Activated naive CD4-positive, alpha-beta T cell treated with anti-CD3 and anti-CD28 coated beads for 36 hours (primary cell): ENCODE measurements at regions not wholly inside any gene's neighbourhood (a gene's known extent, or its start where the extent isn't known, plus 50 kb on each side); places are given as distances from the start of the nearest gene placed in this dataset.

Source experiments
- CTCF ChIA-PET: fragments of 350-600 bp; sonication (Branson Sonifier 250); formaldehyde crosslinking; loops from one replicate; lab custom pipeline; 2021; ENCODE audit warnings: antibody characterized with exemption; lab: Charles Lee
- DNase-seq: peaks from one replicate; pipeline ENCODE4 v3.0.0-alpha.2; 2020
- H3K27ac Mint-ChIP-seq: one replicate; pipeline ENCODE4 v1.8.0; 2021; ENCODE audit warnings: mild to moderate bottlenecking, mixed read lengths
- H3K27me3 Mint-ChIP-seq: one replicate; pipeline ENCODE4 v1.8.0; 2021; ENCODE audit warnings: low read depth, mixed read lengths
- H3K36me3 Mint-ChIP-seq: one replicate; pipeline ENCODE4 v1.8.0; 2021; ENCODE audit warnings: low read depth, mixed read lengths
- H3K4me1 Mint-ChIP-seq: one replicate; pipeline ENCODE4 v1.8.0; 2021; ENCODE audit warnings: low read depth, mixed read lengths
- H3K4me3 Mint-ChIP-seq: one replicate; pipeline ENCODE4 v1.8.0; 2021; ENCODE audit warnings: mild to moderate bottlenecking, moderate library complexity, mixed read lengths
- H3K9me3 Mint-ChIP-seq: one replicate; pipeline ENCODE4 v1.8.0; 2021; ENCODE audit warnings: mixed read lengths
- intact Hi-C: fragments of 100-400 bp; cut with micrococcal nuclease; formaldehyde crosslinking; loops from one replicate; pipeline ENCODE4 v1.15.1; 2023

DNA sequence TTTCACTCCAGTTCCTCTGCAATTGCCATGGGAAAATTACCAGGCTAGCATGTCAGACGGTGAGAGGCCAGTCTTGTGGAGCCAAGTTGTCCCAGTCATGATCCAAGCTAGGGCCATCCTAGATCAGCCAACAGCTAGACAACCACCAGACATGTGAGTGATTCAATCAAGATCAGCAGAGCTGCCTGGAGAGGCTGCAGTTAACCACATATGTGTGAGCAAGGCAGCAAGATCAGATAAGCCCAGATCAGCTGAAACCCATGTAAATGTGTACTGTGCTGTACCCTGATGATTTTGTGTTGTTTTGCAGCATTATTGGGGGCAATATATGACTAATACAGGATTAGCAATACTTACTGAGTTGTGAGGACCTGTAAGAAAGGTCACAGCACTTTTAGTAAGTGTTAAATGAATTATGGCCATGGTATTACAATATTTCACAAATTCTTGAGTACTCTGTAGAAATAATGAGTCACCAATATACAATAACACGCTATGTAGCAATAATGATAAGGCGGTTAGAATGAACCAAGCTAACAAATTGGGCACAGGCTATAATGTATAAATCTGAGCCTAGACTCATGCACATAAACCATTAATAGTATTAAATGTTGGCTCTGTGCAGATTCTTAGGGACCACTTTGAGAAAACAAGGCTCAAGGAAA is 91.4 kb downstream of the SUDS3 start:
- no peak for DNase-seq
- intact Hi-C loops, result no loop called here
- Mint-ChIP-seq H3K9me3 (no peaks in the 10 kb centered on the region), H3K27ac (no peak overlapping the region), H3K4me3 (no peak overlapping the region), H3K27me3 (peaks cover 4% of the 10 kb centered on the region), H3K36me3 (no peaks in the 10 kb centered on the region), H3K4me1 (no peaks in the 10 kb centered on the region)
- CTCF ChIA-PET, result no interaction called here

DNA sequence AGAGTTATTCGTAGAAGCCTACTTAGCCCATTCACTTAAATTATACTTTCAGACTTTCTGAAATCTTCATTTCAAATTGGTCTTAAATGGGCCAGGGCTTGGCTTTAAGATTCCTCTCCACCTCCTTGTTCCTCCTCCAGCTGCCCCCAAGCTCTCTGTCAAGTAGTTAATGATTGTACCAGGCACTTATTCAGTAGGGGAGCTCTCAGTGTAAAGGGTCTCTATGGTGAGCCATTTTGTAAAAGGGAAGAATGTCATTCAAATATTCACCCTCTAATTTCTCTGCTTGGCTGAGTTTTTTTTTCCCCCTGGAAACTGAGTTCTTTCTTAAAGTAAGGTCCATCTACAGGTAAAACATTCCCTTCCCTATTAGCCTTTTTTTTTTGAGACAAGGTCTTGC is 96.6 kb downstream of the SUDS3 start:
- Mint-ChIP-seq H3K27ac (no peak overlapping the region), H3K9me3 (no peaks in the 10 kb centered on the region), H3K36me3 (no peaks in the 10 kb centered on the region), H3K4me3 (no peak overlapping the region), H3K27me3 (peaks cover 7% of the 10 kb centered on the region), H3K4me1 (no peaks in the 10 kb centered on the region)
- intact Hi-C loops, result no loop called here
- no peak for DNase-seq
- CTCF ChIA-PET, result no interaction called here

DNA sequence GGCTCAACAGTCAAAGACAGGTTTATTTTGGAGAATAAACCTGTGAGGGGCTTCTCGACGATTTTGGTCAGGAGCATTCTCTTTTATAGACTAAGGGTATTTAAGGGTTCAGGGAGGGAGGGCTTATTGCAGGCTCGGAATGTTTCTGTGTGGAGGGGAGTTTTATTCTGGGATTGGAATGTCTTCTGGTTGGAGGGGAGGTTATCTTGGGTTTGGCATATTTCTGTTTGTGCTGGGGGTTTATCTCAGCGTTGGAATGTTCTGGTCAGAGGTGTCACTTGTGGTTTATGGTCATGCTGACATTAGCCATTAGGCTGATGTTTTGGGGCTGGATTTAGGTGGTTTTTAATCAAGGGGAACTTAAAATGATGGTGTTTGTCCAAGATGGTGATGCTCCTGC is 103.9 kb downstream of the SUDS3 start:
- Mint-ChIP-seq H3K27ac (no peak overlapping the region), H3K27me3 (peaks cover 6% of the 10 kb centered on the region), H3K9me3 (no peaks in the 10 kb centered on the region), H3K4me1 (no peaks in the 10 kb centered on the region), H3K36me3 (no peaks in the 10 kb centered on the region), H3K4me3 (no peak overlapping the region)
- no peak for DNase-seq
- CTCF ChIA-PET, result no interaction called here
- intact Hi-C loops, result no loop called here

DNA sequence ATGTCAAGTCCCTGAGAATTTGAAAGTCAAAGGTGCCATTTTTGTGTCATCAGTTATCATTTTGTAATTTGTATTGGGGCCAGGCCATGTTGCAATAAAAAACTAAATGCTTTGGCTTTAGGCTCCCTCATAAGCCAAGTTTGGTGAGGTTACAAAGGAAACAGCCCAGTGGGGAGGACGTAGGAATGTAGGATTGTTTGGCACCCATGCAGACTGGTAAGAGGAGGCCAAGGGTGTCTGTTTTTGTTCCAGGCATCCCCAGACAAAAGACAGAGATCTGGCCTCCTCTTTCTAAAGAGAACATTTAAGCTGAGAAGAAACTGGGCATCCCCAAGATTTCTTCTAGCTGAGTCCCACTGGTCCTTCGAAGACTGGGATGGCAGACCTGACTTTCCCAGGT is 111.7 kb downstream of the SUDS3 start:
- Mint-ChIP-seq H3K4me1 (no peaks in the 10 kb centered on the region), H3K27me3 (peaks cover 11% of the 10 kb centered on the region), H3K27ac (no peak overlapping the region), H3K36me3 (no peaks in the 10 kb centered on the region), H3K4me3 (no peak overlapping the region), H3K9me3 (peaks cover 2% of the 10 kb centered on the region)
- CTCF ChIA-PET, result no interaction called here
- intact Hi-C loops, result no loop called here
- DNase-seq, result no peak

DNA sequence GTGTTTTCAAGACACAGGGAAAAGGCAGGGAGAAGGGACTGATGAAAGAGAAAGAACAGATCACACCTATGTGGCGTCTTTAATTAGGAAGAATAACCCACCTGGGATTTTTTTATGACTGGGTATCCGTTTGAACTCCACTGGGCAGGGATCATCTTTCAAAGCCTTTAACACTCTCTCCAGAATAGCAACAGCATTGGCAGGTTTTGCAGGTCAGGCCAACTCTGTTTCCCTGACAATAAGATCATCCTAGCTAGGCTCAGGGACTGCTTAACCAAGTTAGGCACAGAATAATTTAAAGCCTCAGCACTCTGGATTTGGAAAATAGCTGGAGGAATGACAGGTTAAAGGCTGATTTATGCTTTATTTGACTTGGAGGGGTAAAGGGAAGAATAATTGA is 117.6 kb downstream of the SUDS3 start:
- no peaks in the 10 kb centered on the region for H3K4me1 Mint-ChIP-seq
- H3K27ac Mint-ChIP-seq, result no peak overlapping the region
- intact Hi-C loops, result no loop called here
- peaks cover 5% of the 10 kb centered on the region for H3K27me3 Mint-ChIP-seq
- H3K36me3 Mint-ChIP-seq, result no peaks in the 10 kb centered on the region
- no peak overlapping the region for H3K4me3 Mint-ChIP-seq
- no peak for DNase-seq
- CTCF ChIA-PET, result no interaction called here
- H3K9me3 Mint-ChIP-seq, result no peaks in the 10 kb centered on the region

DNA sequence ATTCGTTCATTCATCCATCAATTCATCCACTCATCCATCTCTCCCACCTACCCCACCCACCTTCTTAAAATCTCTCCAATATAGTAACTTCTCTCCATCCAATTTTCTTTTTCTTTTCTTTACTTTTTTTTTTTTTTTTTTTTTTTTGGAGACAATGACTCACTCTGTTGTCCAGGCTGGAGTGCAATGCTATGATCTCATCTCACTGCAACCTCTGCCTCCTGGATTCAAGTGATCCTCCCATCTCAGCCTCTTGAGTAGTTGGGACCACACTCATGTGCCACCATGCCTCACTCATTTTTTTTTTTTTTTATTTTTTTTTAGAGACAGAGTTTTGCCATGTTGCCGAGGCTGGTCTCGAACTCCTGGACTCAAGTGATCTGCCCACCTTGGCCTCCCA is 118.4 kb downstream of the SUDS3 start:
- Mint-ChIP-seq H3K36me3 (no peaks in the 10 kb centered on the region), H3K27me3 (no peaks in the 10 kb centered on the region), H3K4me1 (no peaks in the 10 kb centered on the region), H3K27ac (no peak overlapping the region), H3K4me3 (no peak overlapping the region), H3K9me3 (no peaks in the 10 kb centered on the region)
- intact Hi-C loops, result no loop called here
- CTCF ChIA-PET, result interaction anchor here (0.7 kb wide), 1 partner anchor 320 kb away, joined by 3 read pairs; no protein-coding TSS in a partner anchor
- DNase-seq, result no peak

DNA sequence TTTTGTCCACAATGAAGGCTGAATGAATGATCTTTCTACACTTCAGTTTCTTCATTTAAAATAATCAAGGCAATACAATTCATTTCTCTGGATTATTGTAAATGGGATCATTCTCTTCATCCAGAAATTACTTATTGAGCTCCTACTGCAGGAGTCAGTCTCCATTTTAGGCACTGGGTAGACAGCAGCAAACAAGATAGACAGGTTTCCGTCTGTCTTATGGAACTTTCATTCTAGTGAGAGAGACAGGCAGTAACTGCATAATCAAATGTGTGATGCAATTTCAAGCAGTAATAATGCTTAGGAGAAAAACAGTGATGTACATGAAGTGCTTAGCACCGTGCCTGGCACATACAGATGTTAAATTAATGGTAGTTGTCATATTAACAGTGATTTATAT is 118.9 kb downstream of the SUDS3 start:
- Mint-ChIP-seq H3K4me1 (no peaks in the 10 kb centered on the region), H3K36me3 (no peaks in the 10 kb centered on the region), H3K27ac (no peak overlapping the region), H3K9me3 (no peaks in the 10 kb centered on the region), H3K27me3 (no peaks in the 10 kb centered on the region), H3K4me3 (no peak overlapping the region)
- CTCF ChIA-PET, result interaction anchor here (0.7 kb wide), 1 partner anchor 321 kb away, joined by 3 read pairs; no protein-coding TSS in a partner anchor
- intact Hi-C loops, result no loop called here
- DNase-seq, result no peak

DNA sequence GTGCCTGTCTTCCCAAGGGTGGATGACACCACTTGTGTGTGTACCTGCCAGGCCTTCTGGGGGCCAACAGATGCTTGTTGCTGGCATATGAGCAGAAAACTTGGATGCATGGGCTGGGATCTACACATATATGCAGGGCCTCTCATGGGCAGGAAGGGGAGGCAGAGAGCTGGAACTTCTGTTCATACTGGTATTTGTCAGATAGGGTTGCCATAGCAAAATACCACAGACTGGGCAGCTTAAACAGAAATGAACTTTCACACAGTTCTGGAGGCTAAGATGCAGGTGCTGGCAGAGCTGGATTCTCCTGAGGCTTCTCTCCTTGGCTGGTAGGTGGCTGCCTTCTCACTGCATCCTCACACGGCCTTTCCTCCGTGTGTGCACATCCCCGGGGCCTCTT is 121.8 kb downstream of the SUDS3 start:
- Mint-ChIP-seq H3K9me3 (no peaks in the 10 kb centered on the region), H3K27ac (no peak overlapping the region), H3K36me3 (no peaks in the 10 kb centered on the region), H3K4me1 (no peaks in the 10 kb centered on the region), H3K4me3 (no peak overlapping the region), H3K27me3 (no peaks in the 10 kb centered on the region)
- CTCF ChIA-PET, result no interaction called here
- intact Hi-C loops, result no loop called here
- DNase-seq, result no peak

DNA sequence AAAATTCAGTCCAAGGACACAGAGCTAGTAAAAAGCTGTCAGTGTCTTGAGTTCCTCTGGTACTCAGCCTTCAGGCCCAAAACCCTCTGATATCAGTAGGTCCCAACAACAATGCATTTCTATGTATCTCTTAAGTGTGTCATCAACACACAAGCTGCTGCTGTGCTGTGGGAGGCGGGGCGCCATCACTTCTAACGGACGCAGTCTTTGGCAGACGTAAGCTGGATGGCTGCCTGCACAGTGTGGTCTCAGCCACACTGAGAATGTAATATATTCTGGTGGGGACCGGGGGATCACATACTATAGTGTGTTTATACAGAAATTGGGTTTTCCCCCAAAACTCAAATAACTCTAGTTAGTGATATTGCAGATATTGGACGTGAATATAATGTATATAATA is 123.9 kb downstream of the SUDS3 start:
- intact Hi-C loops, result no loop called here
- CTCF ChIA-PET, result no interaction called here

DNA sequence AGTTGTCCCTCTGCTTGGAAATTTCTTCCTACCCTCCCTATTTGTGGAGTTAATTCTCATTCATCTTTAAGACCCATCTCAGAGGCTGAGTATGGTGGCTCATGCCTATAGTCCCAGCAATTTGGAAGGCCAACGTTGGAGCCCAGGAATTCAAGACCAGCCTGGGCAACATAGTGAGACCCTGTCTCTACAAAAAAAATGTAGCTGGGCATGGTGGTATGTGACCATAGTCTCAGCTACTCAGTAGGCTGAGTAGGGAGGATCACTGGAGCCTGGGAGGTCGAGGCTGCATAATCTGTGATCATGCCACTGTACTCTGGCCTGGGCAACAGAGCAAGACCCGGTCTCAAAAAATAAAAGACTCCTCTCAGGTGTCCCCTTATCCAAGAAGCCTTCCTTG is 125.1 kb downstream of the SUDS3 start:
- no peaks in the 10 kb centered on the region for H3K9me3 Mint-ChIP-seq
- H3K36me3 Mint-ChIP-seq, result no peaks in the 10 kb centered on the region
- intact Hi-C loops, result no loop called here
- H3K27me3 Mint-ChIP-seq, result no peaks in the 10 kb centered on the region
- DNase-seq, result no peak
- H3K27ac Mint-ChIP-seq, result no peak overlapping the region
- CTCF ChIA-PET, result no interaction called here
- H3K4me3 Mint-ChIP-seq, result no peak overlapping the region
- no peaks in the 10 kb centered on the region for H3K4me1 Mint-ChIP-seq

More for the DNA sequence above, 123.9 kb downstream of the SUDS3 start:
- Mint-ChIP-seq H3K9me3 (no peaks in the 10 kb centered on the region), H3K4me3 (no peak overlapping the region), H3K36me3 (no peaks in the 10 kb centered on the region), H3K27ac (no peak overlapping the region), H3K4me1 (no peaks in the 10 kb centered on the region), H3K27me3 (no peaks in the 10 kb centered on the region)
- no peak for DNase-seq

DNA sequence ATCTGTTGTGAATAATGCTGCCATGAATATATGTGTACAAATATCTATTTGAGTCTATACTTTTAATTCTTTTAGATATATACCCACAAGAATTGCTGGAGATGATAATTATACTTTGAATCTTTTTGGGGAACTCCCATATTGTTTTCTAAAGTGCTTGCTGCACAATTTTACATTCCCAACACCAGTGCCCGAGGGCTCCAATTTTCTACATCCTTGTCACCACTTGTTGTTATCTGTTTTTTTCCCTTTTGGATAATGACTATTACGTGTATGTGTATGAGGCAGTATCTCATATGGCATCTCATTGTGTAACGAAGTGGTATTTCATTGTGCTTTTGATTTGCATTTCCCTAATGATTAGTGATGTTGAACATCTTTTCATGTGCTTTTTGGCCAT is 127.1 kb downstream of the SUDS3 start:
- Mint-ChIP-seq H3K9me3 (no peaks in the 10 kb centered on the region), H3K4me1 (no peaks in the 10 kb centered on the region), H3K27ac (no peak overlapping the region), H3K4me3 (no peak overlapping the region), H3K27me3 (no peaks in the 10 kb centered on the region), H3K36me3 (no peaks in the 10 kb centered on the region)
- no peak for DNase-seq
- CTCF ChIA-PET, result no interaction called here
- intact Hi-C loops, result no loop called here

DNA sequence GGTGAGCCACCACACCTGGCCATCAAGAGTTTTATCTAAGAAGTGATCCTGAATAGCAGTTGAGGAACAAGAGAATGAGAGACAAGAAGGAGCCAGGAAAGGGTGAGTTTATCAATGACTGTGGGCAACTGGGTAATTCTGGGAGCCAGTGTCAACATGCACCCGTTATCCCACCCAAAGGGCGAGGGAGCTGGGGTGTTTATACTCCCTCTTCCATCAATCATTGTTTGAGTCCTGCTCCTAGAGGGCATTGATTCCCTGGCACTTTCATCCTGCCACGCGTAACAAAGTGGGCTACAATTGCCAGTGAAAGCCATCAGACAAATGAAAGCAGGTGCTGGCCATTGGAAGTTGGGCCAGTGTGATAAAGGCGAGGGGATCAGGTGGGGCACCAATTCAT is 136.3 kb downstream of the SUDS3 start:
- DNase-seq, result no peak

DNA sequence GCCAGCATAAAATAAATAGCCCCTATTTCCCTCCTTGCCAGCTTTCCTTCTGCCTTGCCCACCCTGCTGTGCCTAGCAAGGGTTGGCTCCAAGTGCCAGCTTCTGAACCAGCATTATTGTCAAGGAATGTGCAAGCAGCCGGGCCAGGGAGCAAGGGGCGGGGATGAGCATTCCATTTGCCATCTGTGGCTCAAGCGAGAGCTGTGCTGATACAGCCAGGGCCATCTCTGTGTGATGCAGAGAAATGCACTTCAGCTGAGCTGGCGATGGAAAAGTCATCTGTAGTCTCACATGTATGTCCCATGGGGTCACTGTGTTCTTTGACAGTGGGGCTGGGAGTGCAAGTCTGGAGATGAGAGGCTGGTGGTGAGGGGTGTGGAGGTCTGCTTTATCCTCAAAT is 137.3 kb downstream of the SUDS3 start:
- H3K27ac Mint-ChIP-seq, result no peak overlapping the region
- H3K4me3 Mint-ChIP-seq, result no peak overlapping the region
- peaks cover 2% of the 10 kb centered on the region for H3K27me3 Mint-ChIP-seq
- H3K4me1 Mint-ChIP-seq, result no peaks in the 10 kb centered on the region
- H3K36me3 Mint-ChIP-seq, result no peaks in the 10 kb centered on the region
- H3K9me3 Mint-ChIP-seq, result no peaks in the 10 kb centered on the region
- CTCF ChIA-PET, result no interaction called here
- intact Hi-C loops, result no loop called here
- no peak for DNase-seq

More for the DNA sequence above, 136.3 kb downstream of the SUDS3 start:
- Mint-ChIP-seq H3K4me3 (no peak overlapping the region), H3K4me1 (no peaks in the 10 kb centered on the region), H3K27ac (no peak overlapping the region), H3K36me3 (no peaks in the 10 kb centered on the region), H3K27me3 (peaks cover 2% of the 10 kb centered on the region), H3K9me3 (no peaks in the 10 kb centered on the region)
- CTCF ChIA-PET, result no interaction called here
- intact Hi-C loops, result no loop called here
